ENCODE measurements at regions not wholly inside any gene's neighbourhood (a gene's known extent, or its start where the extent isn't known, plus 50 kb on each side); places are given as distances from the start of the nearest gene placed in this dataset.

DNA sequence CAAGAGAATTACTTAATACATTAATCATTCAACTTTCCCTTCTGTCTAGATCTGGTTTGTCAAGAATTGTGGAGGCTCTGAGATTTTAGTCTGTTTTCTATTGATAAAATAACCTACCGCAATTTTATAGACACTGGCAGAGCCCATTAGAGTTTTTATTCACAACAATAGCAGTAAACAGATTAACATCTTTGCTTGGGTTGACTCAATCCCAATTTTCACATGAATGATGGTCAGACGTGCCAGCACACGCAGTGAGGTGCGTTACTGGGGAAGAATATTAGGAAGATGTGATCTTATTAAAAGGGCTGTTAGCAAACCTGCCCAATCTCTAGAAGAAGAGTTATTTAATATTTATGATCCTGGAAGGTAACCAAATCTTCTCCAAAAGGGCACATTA, 736.6 kb downstream of the MRPL39 start:
- H3K36me3 Mint-ChIP-seq: peaks cover 11% of the 10 kb centered on the region
- no peak for ATAC-seq
- H3K9me3 Mint-ChIP-seq: peaks cover 13% of the 10 kb centered on the region
- no peak overlapping the region for H3K27ac Mint-ChIP-seq
- no peaks in the 10 kb centered on the region for H3K4me1 Mint-ChIP-seq (ENCODE audit: low read depth in 2 of 2)
- DNase-seq (ENCODE audit: low spot score): no peak
- H3K4me3 Mint-ChIP-seq: no peak overlapping the region
- no peaks in the 10 kb centered on the region for H3K27me3 Mint-ChIP-seq

DNA sequence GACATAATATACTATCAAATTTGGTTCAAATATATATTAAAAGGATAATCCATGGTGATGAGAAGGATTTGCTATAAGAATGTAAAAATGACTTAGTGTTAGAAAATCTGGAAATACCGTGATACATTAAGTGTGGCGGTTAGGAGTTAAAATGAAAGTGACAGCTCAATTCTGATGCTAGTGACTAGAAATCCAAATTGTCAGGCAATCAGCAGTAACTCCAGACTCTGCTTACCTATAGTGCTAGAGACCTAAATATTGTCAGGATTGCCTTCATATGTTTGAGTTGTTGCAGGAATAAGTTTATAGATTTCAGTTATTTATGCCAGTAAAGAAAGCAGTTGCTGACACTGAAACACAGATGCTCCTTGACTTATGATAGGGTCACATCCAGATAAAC, 737.4 kb downstream of the MRPL39 start:
- Mint-ChIP-seq H3K36me3 (peaks cover 11% of the 10 kb centered on the region), H3K27ac (no peak overlapping the region), H3K9me3 (peaks cover 16% of the 10 kb centered on the region), H3K4me1 (ENCODE audit: low read depth in 2 of 2) (no peaks in the 10 kb centered on the region), H3K27me3 (no peaks in the 10 kb centered on the region), H3K4me3 (no peak overlapping the region)
- ATAC-seq (no peak), DNase-seq (ENCODE audit: low spot score) (no peak)

DNA sequence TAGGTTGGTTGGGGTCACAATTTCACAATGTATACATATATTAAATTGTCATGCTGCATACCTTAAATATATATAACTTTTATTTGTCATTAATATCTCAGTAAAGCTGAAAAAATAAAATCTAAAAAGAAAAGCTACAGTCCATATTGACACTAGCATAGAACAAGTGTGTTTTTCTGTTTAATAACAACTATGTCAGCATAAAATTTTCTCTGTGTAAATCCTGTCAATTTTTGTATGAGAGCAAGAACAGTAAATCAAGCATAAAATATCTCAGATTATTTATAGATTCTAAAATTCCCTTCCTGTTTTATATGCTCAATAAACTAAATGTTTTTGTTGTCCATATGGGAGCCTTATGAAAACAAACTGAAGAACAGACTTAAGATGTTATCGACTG, 739.2 kb downstream of the MRPL39 start:
- no peak overlapping the region for H3K27ac Mint-ChIP-seq
- no peaks in the 10 kb centered on the region for H3K27me3 Mint-ChIP-seq
- ATAC-seq: no peak
- H3K36me3 Mint-ChIP-seq: no peaks in the 10 kb centered on the region
- no peak overlapping the region for H3K4me3 Mint-ChIP-seq
- no peak for DNase-seq (ENCODE audit: low spot score)
- peaks cover 12% of the 10 kb centered on the region for H3K9me3 Mint-ChIP-seq
- H3K4me1 Mint-ChIP-seq (ENCODE audit: low read depth in 2 of 2): no peaks in the 10 kb centered on the region

DNA sequence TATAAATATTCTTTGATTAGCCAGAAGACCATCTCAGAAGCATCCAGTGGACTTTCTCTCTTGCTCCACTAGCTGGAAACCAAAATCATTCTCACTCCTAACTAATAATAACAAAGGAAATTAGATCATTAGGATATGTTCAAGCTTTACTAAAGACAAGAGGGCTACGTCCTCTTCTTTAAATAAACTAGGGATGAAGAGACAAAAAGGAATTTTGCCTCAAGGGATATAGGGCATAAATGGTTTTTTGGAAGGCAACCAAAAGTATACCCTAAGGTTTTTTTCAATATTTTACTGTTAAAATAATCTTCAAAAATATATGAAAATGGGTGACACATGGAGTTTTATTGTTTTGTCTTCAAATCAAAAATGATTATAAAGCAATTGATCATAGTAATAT, 745.8 kb downstream of the MRPL39 start:
- peaks cover 5% of the 10 kb centered on the region for H3K9me3 Mint-ChIP-seq
- ATAC-seq (no peak), DNase-seq (ENCODE audit: low spot score) (no peak)
- no peaks in the 10 kb centered on the region for H3K27me3 Mint-ChIP-seq
- no peaks in the 10 kb centered on the region for H3K4me1 Mint-ChIP-seq (ENCODE audit: low read depth in 2 of 2)
- no peak overlapping the region for H3K27ac Mint-ChIP-seq
- H3K36me3 Mint-ChIP-seq: no peaks in the 10 kb centered on the region
- no peak overlapping the region for H3K4me3 Mint-ChIP-seq

DNA sequence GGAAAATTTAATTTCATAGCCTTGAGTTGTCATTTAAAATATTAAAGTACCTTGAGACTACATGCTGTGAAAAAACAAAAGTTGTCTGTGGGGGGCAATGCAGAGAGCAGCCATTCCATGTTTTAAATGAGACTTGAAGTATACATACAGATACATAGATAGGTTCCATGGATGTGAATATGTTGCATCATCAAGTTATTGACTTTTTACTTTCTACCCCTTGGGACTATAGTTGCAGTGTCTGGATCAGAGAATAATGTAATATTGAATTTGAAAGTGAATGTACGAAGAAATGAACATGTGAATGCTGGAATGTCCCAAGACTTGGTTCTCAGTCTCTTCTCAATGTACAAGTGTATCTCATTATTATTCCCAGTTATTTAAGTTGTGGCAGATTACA, 751.0 kb downstream of the MRPL39 start:
- ATAC-seq: no peak

DNA sequence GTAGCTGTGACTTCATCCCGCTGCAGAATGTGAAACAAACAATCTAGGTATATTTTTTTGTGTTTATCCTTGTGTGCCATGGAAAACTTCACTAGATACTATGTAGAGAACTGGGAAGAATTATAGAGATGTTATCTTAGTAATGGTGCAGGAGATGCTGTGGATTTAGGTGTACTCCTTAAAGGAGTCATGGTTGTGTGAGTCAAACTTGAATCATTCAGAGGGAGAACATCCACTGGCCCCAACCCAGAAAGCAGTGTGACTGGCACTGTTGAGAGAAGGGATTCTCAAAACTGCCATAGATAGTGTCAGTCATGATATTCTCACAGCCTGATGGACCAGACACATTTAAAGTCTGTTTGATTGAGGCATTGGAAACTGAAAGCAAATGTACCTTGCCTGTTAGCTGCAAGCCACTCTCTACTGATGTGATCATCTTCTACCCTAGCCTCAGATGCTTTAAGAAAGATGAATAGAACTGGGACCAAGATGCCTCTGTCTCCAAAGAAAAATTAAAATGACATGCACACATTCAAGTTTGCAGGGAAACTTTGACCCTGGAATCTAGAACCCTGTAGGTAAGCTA, 754.6 kb downstream of the MRPL39 start:
- ATAC-seq: no peak
- no peak for DNase-seq (ENCODE audit: low spot score)
- Mint-ChIP-seq H3K36me3 (no peaks in the 10 kb centered on the region), H3K4me1 (ENCODE audit: low read depth in 2 of 2) (no peaks in the 10 kb centered on the region), H3K27me3 (no peaks in the 10 kb centered on the region), H3K4me3 (no peak overlapping the region), H3K9me3 (peaks cover 10% of the 10 kb centered on the region), H3K27ac (no peak overlapping the region)

More for the DNA sequence above, 751.0 kb downstream of the MRPL39 start:
- Mint-ChIP-seq H3K4me3 (no peak overlapping the region), H3K27me3 (no peaks in the 10 kb centered on the region), H3K4me1 (ENCODE audit: low read depth in 2 of 2) (no peaks in the 10 kb centered on the region), H3K9me3 (peaks cover under 1% of the 10 kb centered on the region), H3K36me3 (no peaks in the 10 kb centered on the region), H3K27ac (no peak overlapping the region)
- DNase-seq (ENCODE audit: low spot score): no peak

DNA sequence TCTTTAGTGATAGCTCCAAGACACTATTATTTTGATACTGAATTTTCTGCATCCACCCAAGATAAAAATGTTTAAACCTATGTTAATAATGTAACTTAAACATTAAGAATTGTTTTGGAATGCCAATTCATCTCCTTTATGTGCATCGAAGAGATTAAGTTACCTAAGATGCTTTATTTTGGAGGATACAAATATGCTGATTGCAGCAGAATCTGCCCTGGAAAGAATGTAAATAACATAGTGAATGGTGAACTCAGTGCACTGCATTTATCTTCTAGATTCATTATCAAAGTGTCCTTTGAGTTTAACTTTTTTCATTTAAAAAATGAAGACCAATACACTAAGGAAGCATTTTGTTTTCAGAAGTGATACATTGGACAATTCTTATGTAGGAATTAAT, 757.2 kb downstream of the MRPL39 start:
- Mint-ChIP-seq H3K27ac (no peak overlapping the region), H3K4me3 (no peak overlapping the region), H3K4me1 (ENCODE audit: low read depth in 2 of 2) (no peaks in the 10 kb centered on the region), H3K9me3 (peaks cover 14% of the 10 kb centered on the region), H3K36me3 (no peaks in the 10 kb centered on the region), H3K27me3 (no peaks in the 10 kb centered on the region)
- DNase-seq (ENCODE audit: low spot score) (no peak), ATAC-seq (no peak)

DNA sequence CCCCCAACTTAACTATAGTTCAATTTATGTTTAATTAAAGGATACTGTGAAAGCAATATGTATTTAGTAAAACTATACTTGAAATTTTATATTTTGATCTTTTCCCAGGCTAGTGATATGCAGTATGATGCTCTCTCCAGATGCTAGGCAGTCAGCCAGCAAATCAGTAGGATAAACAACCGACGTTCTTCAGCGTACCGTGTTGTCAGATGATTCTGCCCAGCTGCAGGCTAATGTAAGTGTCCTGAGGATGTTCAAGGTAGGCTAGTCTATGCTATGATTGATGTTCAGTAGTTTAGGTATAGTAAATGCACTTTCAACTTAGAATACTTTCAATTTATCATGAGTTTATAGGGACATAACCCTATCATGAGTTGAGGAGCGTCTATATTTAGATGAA, 762.6 kb downstream of the MRPL39 start:
- Mint-ChIP-seq H3K9me3 (peaks cover 10% of the 10 kb centered on the region), H3K36me3 (no peaks in the 10 kb centered on the region), H3K4me1 (ENCODE audit: low read depth in 2 of 2) (no peaks in the 10 kb centered on the region), H3K27ac (no peak overlapping the region), H3K27me3 (no peaks in the 10 kb centered on the region), H3K4me3 (no peak overlapping the region)
- DNase-seq (ENCODE audit: low spot score): no peak
- ATAC-seq: no peak

DNA sequence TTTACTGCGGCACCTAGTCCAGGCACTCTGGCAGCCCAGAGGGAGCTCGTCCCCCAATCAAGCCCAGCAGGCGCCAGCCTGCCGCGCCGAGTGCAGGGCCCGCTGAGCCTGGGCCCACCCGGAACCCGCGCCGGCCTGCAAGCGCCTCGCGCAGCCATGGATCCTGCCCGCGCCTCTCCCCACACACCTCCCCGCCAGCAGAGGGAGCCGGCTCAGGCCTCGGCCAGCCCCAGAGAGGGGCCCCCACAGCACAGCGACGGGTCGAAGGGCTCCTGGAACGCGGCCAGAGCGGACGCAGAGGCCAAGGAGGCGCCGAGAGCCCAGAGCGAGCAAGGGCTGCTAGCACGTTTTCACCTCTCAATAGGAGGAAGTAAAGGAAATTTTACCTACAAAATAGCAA, 767.0 kb downstream of the MRPL39 start:
- DNase-seq (ENCODE audit: low spot score) (no peak), ATAC-seq (no peak)

DNA sequence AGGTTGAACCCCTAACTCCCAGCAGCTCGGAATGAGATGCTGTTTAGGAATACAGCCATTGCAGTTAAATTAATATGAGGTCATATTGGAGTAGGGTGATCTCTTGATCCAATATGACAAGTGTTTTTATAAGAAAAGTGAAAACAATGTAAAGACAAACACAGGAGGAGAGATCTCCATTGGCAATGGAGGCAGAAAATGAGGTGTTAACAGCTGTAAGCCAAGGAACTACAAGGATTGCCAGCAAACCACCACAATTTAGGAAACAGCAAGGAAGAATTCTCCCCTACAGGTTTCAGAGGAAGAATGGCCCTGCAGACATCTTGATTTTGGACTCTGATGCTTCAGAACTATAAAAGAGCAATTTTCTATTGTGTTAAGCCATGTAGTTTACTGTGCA, 774.3 kb downstream of the MRPL39 start:
- DNase-seq (ENCODE audit: low spot score) (no peak), ATAC-seq (no peak)
- Mint-ChIP-seq H3K4me1 (ENCODE audit: low read depth in 2 of 2) (no peaks in the 10 kb centered on the region), H3K9me3 (peaks cover 3% of the 10 kb centered on the region), H3K27me3 (no peaks in the 10 kb centered on the region), H3K4me3 (no peak overlapping the region), H3K27ac (no peak overlapping the region), H3K36me3 (no peaks in the 10 kb centered on the region)

More for the DNA sequence above, 767.0 kb downstream of the MRPL39 start:
- Mint-ChIP-seq H3K36me3 (peaks cover 6% of the 10 kb centered on the region), H3K4me1 (ENCODE audit: low read depth in 2 of 2) (no peaks in the 10 kb centered on the region), H3K9me3 (peaks cover 7% of the 10 kb centered on the region), H3K27ac (no peak overlapping the region), H3K27me3 (no peaks in the 10 kb centered on the region), H3K4me3 (no peak overlapping the region)

DNA sequence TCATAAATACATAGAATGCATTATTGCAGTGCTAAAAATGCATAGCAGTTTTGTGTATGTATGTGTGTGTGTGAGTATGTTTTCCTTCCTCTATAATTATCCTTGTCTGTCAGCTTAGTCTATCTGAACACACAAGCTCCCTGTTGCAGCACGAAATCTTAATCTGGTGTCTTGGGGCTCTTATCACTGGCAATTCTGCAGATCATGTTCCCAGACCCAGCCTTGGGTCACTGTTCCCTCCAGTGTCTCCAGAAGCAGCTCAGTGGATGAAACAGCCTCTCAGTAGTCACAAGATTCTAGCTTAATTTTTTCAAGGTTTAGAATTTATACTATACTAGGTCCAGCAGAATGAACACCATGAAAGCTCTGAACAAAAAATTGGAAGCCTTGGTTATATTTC, 777.9 kb downstream of the MRPL39 start:
- no peaks in the 10 kb centered on the region for H3K9me3 Mint-ChIP-seq
- H3K36me3 Mint-ChIP-seq: no peaks in the 10 kb centered on the region
- no peak for DNase-seq (ENCODE audit: low spot score)
- no peaks in the 10 kb centered on the region for H3K4me1 Mint-ChIP-seq (ENCODE audit: low read depth in 2 of 2)
- H3K4me3 Mint-ChIP-seq: no peak overlapping the region
- no peak overlapping the region for H3K27ac Mint-ChIP-seq
- no peak for ATAC-seq
- H3K27me3 Mint-ChIP-seq: no peaks in the 10 kb centered on the region

DNA sequence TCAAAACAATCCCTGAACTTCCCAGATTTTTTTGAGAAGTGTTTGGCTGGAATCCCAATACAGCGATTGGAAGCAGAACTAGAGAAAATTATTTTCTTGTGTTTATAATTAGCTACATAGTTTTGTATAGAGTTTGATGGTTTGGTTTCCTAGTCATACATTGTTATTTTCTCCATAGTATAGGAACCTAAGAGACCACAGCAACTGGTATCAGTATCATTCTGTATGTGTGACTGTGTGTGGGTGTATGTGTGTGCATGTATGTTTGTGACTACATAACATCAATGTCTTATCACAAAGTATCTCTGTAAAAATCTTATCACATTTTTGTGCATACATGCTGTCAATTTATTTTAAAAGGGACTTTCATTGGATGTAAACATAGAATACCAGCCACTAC, 780.5 kb downstream of the MRPL39 start:
- Mint-ChIP-seq H3K27ac (no peak overlapping the region), H3K9me3 (no peaks in the 10 kb centered on the region)
- no peak for ATAC-seq

DNA sequence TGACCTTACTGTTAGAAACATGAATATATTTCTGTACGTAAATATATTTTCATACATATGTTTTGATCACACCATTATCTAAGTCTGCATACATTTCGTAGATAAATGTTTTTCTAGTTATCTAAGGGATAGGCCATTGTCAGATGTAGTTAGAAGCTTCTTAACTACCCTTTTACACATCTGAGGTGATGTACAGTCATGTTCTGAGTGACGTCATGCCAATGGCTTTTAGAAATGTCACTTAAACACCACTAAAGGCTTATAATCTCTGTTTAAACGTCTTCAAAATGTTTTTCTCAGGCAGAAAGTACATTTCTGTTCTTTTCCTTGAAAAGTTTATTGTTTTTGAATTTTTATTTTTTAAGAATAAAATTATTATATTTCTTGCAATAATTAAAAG, 781.9 kb downstream of the MRPL39 start:
- Mint-ChIP-seq H3K4me1 (ENCODE audit: low read depth in 2 of 2) (no peaks in the 10 kb centered on the region), H3K27me3 (no peaks in the 10 kb centered on the region), H3K36me3 (no peaks in the 10 kb centered on the region), H3K27ac (no peak overlapping the region), H3K4me3 (no peak overlapping the region), H3K9me3 (no peaks in the 10 kb centered on the region)
- DNase-seq (ENCODE audit: low spot score) (no peak), ATAC-seq (no peak)

More for the DNA sequence above, 780.5 kb downstream of the MRPL39 start:
- Mint-ChIP-seq H3K4me1 (ENCODE audit: low read depth in 2 of 2) (no peaks in the 10 kb centered on the region), H3K36me3 (no peaks in the 10 kb centered on the region), H3K4me3 (no peak overlapping the region), H3K27me3 (no peaks in the 10 kb centered on the region)
- DNase-seq (ENCODE audit: low spot score): no peak

DNA sequence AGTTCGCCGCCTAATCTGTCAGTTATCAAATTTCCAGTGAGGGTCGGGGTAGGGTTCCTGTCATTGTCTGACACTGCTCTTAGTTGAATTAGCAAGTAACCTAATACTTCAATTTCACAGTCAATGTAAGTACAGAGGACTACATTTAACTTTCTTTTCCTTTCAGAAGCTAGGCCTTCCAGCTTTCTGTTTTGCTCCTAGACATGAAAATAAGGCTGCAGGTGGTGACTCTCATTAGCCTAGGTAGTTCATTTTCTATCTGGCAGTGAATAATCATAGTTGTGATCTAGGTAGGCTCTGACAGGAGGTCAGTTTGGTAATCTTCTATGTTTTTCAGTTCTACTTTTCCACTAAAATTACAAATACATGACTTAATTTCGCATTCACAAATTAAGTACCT, 783.1 kb downstream of the MRPL39 start:
- Mint-ChIP-seq H3K9me3 (no peaks in the 10 kb centered on the region), H3K27me3 (no peaks in the 10 kb centered on the region), H3K27ac (no peak overlapping the region), H3K4me1 (ENCODE audit: low read depth in 2 of 2) (no peaks in the 10 kb centered on the region), H3K4me3 (no peak overlapping the region), H3K36me3 (no peaks in the 10 kb centered on the region)
- DNase-seq (ENCODE audit: low spot score): no peak
- no peak for ATAC-seq

DNA sequence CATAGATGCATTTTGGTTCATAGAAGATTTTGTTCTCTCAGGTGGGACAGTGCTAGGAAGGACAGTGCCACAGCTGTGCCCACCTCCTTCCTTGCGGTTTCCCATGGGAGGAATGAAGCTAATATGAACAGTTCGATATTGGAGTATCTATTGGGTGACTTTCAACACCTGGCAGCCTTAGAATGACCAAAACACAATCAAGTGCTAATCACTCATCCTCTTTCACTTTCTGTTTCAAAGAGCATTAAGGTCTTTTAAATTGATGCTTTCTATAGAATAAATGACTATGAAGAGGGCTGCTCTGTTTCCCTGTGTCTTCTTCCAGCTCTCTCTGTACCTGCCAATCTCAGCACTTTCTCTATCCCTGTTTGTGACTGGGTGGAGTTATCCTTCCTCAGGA, 784.0 kb downstream of the MRPL39 start:
- no peak for ATAC-seq
- Mint-ChIP-seq H3K4me3 (no peak overlapping the region), H3K4me1 (ENCODE audit: low read depth in 2 of 2) (no peaks in the 10 kb centered on the region), H3K27ac (no peak overlapping the region), H3K27me3 (no peaks in the 10 kb centered on the region), H3K36me3 (no peaks in the 10 kb centered on the region), H3K9me3 (no peaks in the 10 kb centered on the region)
- no peak for DNase-seq (ENCODE audit: low spot score)
